HG02938 (cell line): ENCODE measurements at regions not wholly inside any gene's neighbourhood (a gene's known extent, or its start where the extent isn't known, plus 50 kb on each side); places are given as distances from the start of the nearest gene placed in this dataset.
A peak's percentile ranks its signal among the peaks of the same experiment; 100 is the strongest.

Source experiments
- ATAC-seq: cut with Tn5 transposase; IDR thresholded peaks from one replicate; pipeline ENCODE4 v1.9.1; 2021; ENCODE audit warnings: mild to moderate bottlenecking, moderate library complexity; ENCODE audit not compliant: unreplicated experiment

- ATAC-seq = no peak
Measured at GRCh38 chr22:48104102-48104738, 1341.8 kb downstream of the TBC1D22A start.

GRCh38 chr22:48103126-48103875 lies 1340.9 kb downstream of the TBC1D22A start:
- ATAC-seq = no peak

GRCh38 chr22:48102581-48102980 lies 1340.1 kb downstream of the TBC1D22A start:
- no peak for ATAC-seq

- no peak for ATAC-seq
Measured at GRCh38 chr22:48101704-48102103, 1339.3 kb downstream of the TBC1D22A start.

GRCh38 chr22:48100685-48101417 lies 1338.4 kb downstream of the TBC1D22A start:
- no peak for ATAC-seq

GRCh38 chr22:48099671-48100070 lies 1337.2 kb downstream of the TBC1D22A start:
- no peak for ATAC-seq

- no peak for ATAC-seq
Measured at GRCh38 chr22:48099251-48099650, 1336.8 kb downstream of the TBC1D22A start.

- peak; percentile 14 for ATAC-seq
Measured at GRCh38 chr22:48098921-48099245, 1336.4 kb downstream of the TBC1D22A start.

- peak; percentile 91 for ATAC-seq
Measured at GRCh38 chr22:48098243-48098920, 1335.9 kb downstream of the TBC1D22A start.

GRCh38 chr22:48097723-48098122 lies 1335.3 kb downstream of the TBC1D22A start:
- ATAC-seq = no peak

GRCh38 chr22:48096851-48097665 lies 1334.6 kb downstream of the TBC1D22A start:
- ATAC-seq = no peak

GRCh38 chr22:48096411-48096810 lies 1334.0 kb downstream of the TBC1D22A start:
- ATAC-seq = no peak

- ATAC-seq = no peak
Measured at GRCh38 chr22:48093981-48094380, 1331.5 kb downstream of the TBC1D22A start.

GRCh38 chr22:48092866-48093265 lies 1330.4 kb downstream of the TBC1D22A start:
- ATAC-seq = no peak

GRCh38 chr22:48091656-48092223 lies 1329.3 kb downstream of the TBC1D22A start:
- ATAC-seq = no peak

- no peak for ATAC-seq
Measured at GRCh38 chr22:48091060-48091650, 1328.7 kb downstream of the TBC1D22A start.

GRCh38 chr22:48090332-48090672 lies 1327.9 kb downstream of the TBC1D22A start:
- ATAC-seq = no peak

- ATAC-seq = no peak
Measured at GRCh38 chr22:48089601-48090331, 1327.3 kb downstream of the TBC1D22A start.

GRCh38 chr22:48088926-48089536 lies 1326.6 kb downstream of the TBC1D22A start:
- no peak for ATAC-seq
